Ectodermal cell (in vitro differentiated cells): ENCODE measurements at regions not wholly inside any gene's neighbourhood (a gene's known extent, or its start where the extent isn't known, plus 50 kb on each side); places are given as distances from the start of the nearest gene placed in this dataset.

Experiments
- H3K27ac ChIP-seq: 2 replicates; pipeline ENCODE4 v1.7.0; 2013; ENCODE audit warnings: mild to moderate bottlenecking, low read depth, low read length; ENCODE audit not compliant: insufficient read depth, poor library complexity, severe bottlenecking
- H3K27me3 ChIP-seq: 2 replicates; pipeline ENCODE4 v1.7.0; 2013; ENCODE audit warnings: mild to moderate bottlenecking, low read length; ENCODE audit not compliant: insufficient read depth, control insufficient read depth, poor library complexity, severe bottlenecking
- H3K36me3 ChIP-seq: one replicate; pipeline ENCODE4 v1.7.0; 2013; ENCODE audit warnings: low read length; ENCODE audit not compliant: control insufficient read depth, insufficient read depth
- H3K4me1 ChIP-seq: one replicate; pipeline ENCODE4 v1.7.0; 2013; ENCODE audit warnings: low read length; ENCODE audit not compliant: control insufficient read depth, insufficient read depth
- H3K4me3 ChIP-seq: 2 replicates; pipeline ENCODE4 v1.7.0; 2013; ENCODE audit warnings: low read depth, low read length, control low read depth; ENCODE audit not compliant: insufficient read depth
- H3K9me3 ChIP-seq: 2 replicates; pipeline ENCODE4 v1.7.0; 2013; ENCODE audit warnings: mild to moderate bottlenecking, low read length, moderate library complexity; ENCODE audit not compliant: control insufficient read depth
- WGBS, 2 experiments: methylation state at CpG; one replicate each; pipeline ENCODE4 v1.1.7; 2013; ENCODE audit warnings: missing lambda C conversion rate in 2 of 2; 5-methylcytosine and 5-hydroxymethylcytosine counted together

- no peaks in the 10 kb centered on the region for H3K4me1 ChIP-seq
- H3K27me3 ChIP-seq, result no peaks in the 10 kb centered on the region
- 96% methylated on average over 10 of the region's 10 CpGs for WGBS, 2 experiments
- H3K4me3 ChIP-seq, result no peak overlapping the region
- no peaks in the 10 kb centered on the region for H3K36me3 ChIP-seq
- no peak overlapping the region for H3K27ac ChIP-seq
- no peaks in the 10 kb centered on the region for H3K9me3 ChIP-seq
These were observed 292.4 kb downstream of the TEX29 start for GRCh38 chr13:111612886-111613285.

GRCh38 chr13:111614009-111614408, 293.6 kb downstream of the TEX29 start:
- no peak overlapping the region for H3K4me3 ChIP-seq
- H3K27me3 ChIP-seq, result no peaks in the 10 kb centered on the region
- no peaks in the 10 kb centered on the region for H3K36me3 ChIP-seq
- no peak overlapping the region for H3K27ac ChIP-seq
- no peaks in the 10 kb centered on the region for H3K4me1 ChIP-seq
- 94% methylated on average over 7 of the region's 7 CpGs for WGBS, 2 experiments
- H3K9me3 ChIP-seq, result no peaks in the 10 kb centered on the region

GRCh38 chr13:111614613-111615012, 294.2 kb downstream of the TEX29 start:
- Histone ChIP-seq H3K36me3 (no peaks in the 10 kb centered on the region), H3K4me1 (no peaks in the 10 kb centered on the region), H3K27me3 (no peaks in the 10 kb centered on the region), H3K9me3 (no peaks in the 10 kb centered on the region), H3K4me3 (no peak overlapping the region), H3K27ac (no peak overlapping the region)
- 95 to 97% methylated on average over 4 to 5 of the region's 5 CpGs for WGBS, 2 experiments

- Histone ChIP-seq H3K4me3 (no peak overlapping the region), H3K9me3 (no peaks in the 10 kb centered on the region), H3K27me3 (no peaks in the 10 kb centered on the region), H3K4me1 (no peaks in the 10 kb centered on the region), H3K27ac (no peak overlapping the region), H3K36me3 (no peaks in the 10 kb centered on the region)
- 96% methylated on average over 11 of the region's 11 CpGs for WGBS, 2 experiments
These were observed 295.8 kb downstream of the TEX29 start for GRCh38 chr13:111616203-111616602.

- Histone ChIP-seq H3K4me1 (no peaks in the 10 kb centered on the region), H3K4me3 (no peak overlapping the region), H3K27me3 (no peaks in the 10 kb centered on the region), H3K9me3 (no peaks in the 10 kb centered on the region), H3K27ac (no peak overlapping the region), H3K36me3 (no peaks in the 10 kb centered on the region)
- WGBS, 2 experiments, result 91 to 92% methylated on average over 6 of the region's 6 CpGs
These were observed 299.7 kb downstream of the TEX29 start for GRCh38 chr13:111620166-111620565.

GRCh38 chr13:111620586-111620985, 300.1 kb downstream of the TEX29 start:
- Histone ChIP-seq H3K4me3 (no peak overlapping the region), H3K4me1 (no peaks in the 10 kb centered on the region), H3K27ac (no peak overlapping the region), H3K9me3 (no peaks in the 10 kb centered on the region), H3K36me3 (no peaks in the 10 kb centered on the region), H3K27me3 (no peaks in the 10 kb centered on the region)
- WGBS, 2 experiments, result 92 to 94% methylated on average over 9 of the region's 9 CpGs

- no peaks in the 10 kb centered on the region for H3K27me3 ChIP-seq
- no peaks in the 10 kb centered on the region for H3K36me3 ChIP-seq
- no peak overlapping the region for H3K27ac ChIP-seq
- H3K4me3 ChIP-seq, result no peak overlapping the region
- H3K9me3 ChIP-seq, result no peaks in the 10 kb centered on the region
- WGBS, 2 experiments, result 95 to 97% methylated on average over 5 of the region's 5 CpGs
- H3K4me1 ChIP-seq, result no peaks in the 10 kb centered on the region
These were observed 300.7 kb downstream of the TEX29 start for GRCh38 chr13:111621164-111621563.

GRCh38 chr13:111622051-111622531, 301.6 kb downstream of the TEX29 start:
- H3K27ac ChIP-seq, result no peak overlapping the region
- H3K27me3 ChIP-seq, result no peaks in the 10 kb centered on the region
- no peaks in the 10 kb centered on the region for H3K36me3 ChIP-seq
- H3K9me3 ChIP-seq, result no peaks in the 10 kb centered on the region
- WGBS, 2 experiments, result 94 to 95% methylated on average over 21 of the region's 21 CpGs
- H3K4me3 ChIP-seq, result no peak overlapping the region
- no peaks in the 10 kb centered on the region for H3K4me1 ChIP-seq

GRCh38 chr13:111623208-111623607, 302.8 kb downstream of the TEX29 start:
- Histone ChIP-seq H3K27me3 (no peaks in the 10 kb centered on the region), H3K4me1 (no peaks in the 10 kb centered on the region), H3K9me3 (no peaks in the 10 kb centered on the region), H3K36me3 (no peaks in the 10 kb centered on the region), H3K4me3 (no peak overlapping the region), H3K27ac (no peak overlapping the region)
- WGBS, 2 experiments, result 91% methylated on average over 20 of the region's 20 CpGs

- 93% methylated on average over 28 of the region's 28 CpGs for WGBS, 2 experiments
- H3K27me3 ChIP-seq, result no peaks in the 10 kb centered on the region
These were observed 303.5 kb downstream of the TEX29 start for GRCh38 chr13:111623743-111624505.

More at GRCh38 chr13:111623743-111624505, 303.5 kb downstream of the TEX29 start:
- Histone ChIP-seq H3K4me1 (no peaks in the 10 kb centered on the region), H3K9me3 (no peaks in the 10 kb centered on the region), H3K36me3 (no peaks in the 10 kb centered on the region), H3K4me3 (no peak overlapping the region), H3K27ac (no peak overlapping the region)
